ENCODE measurements at regions not wholly inside any gene's neighbourhood (a gene's known extent, or its start where the extent isn't known, plus 50 kb on each side); places are given as distances from the start of the nearest gene placed in this dataset.

- DNase-seq (ENCODE audit: low spot score) (no peak), FAIRE-seq (no peak)
Observed at GRCh38 chr16:77553130-77553529, 118.3 kb upstream of the ADAMTS18 start.

DNA sequence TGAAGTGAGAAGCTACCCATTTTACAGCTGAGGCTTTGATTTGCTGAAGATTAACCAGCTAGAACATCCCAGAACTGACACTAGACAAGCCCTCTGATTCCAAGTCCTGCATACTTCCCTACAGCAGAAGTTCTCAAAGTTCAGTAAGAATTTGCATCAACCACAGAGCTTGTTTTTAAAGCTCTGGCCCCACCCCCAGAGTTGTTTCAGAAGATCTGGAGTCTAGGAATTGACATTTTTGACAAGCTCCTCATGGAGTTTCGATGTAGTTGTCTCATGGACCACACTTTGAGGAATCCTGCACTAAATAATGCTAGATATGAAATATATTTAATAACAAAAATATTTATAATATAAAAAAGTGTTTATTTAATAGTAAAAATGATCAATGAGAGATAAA lies 120.3 kb upstream of the ADAMTS18 start:
- DNase-seq (ENCODE audit: low spot score): no peak
- no peak for FAIRE-seq

DNA sequence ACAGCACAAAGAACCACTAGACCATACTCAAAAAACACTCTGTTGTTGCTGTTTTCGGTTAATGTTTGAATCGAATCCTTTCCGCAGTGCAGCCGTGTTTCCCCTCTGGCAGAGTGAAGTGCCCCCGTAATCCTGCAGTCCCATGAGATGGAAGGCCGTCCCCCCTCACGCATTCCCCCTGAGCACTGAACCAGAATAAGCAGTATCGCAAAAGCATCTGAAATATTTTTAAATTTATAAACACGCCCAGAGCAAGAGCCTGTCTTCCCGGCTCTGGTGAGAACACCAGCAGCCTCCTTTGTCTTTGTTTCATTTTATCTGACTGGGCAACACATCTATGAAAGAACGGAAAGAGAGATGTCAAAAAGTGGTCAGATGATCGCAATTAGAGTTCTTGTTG lies 121.0 kb upstream of the ADAMTS18 start:
- DNase-seq (ENCODE audit: low spot score): no peak
- no peak for FAIRE-seq

- no peak for FAIRE-seq
- DNase-seq (ENCODE audit: low spot score): peak; percentile 6
Observed at GRCh38 chr16:77556201-77556873, 121.5 kb upstream of the ADAMTS18 start.

DNA sequence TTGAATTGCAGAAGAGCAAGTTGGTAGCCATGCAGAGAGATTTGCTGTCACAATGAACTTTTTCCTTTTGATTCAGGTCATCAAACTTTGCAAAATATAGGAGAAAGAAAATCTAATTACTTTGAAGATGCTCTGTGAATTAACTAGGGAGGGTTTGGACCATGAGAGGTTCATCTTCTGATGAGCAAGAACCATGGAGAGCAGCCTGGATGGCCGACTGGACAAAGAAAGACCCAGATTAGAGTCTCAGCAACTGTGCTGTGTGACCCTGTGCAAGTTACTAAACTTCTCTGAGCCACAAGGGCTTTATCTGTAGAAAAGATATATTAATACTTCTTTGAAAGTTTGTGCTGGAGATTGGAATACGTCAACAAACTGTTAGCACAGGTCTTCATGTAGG lies 122.6 kb upstream of the ADAMTS18 start:
- DNase-seq (ENCODE audit: low spot score) (no peak), FAIRE-seq (no peak)

DNA sequence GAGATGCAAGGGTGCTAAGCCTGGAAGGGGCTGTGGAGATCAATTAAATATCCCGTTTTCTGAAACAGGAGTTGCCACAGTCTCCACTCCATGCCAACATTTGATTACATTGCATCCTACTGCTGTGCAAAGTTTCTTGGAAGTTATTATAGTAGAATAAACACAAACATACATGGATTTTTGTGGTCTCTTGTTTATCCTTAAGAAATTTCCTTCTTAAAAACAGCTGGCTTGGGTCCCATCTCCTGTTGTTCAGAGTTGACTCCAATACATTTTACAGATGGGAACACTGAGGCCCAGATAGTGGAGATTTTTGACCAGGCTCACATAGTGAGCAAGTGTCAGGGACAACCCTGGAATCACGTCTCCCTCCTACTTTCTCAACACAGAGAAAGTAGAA lies 124.0 kb upstream of the ADAMTS18 start:
- DNase-seq (ENCODE audit: low spot score): no peak
- no peak for FAIRE-seq

DNA sequence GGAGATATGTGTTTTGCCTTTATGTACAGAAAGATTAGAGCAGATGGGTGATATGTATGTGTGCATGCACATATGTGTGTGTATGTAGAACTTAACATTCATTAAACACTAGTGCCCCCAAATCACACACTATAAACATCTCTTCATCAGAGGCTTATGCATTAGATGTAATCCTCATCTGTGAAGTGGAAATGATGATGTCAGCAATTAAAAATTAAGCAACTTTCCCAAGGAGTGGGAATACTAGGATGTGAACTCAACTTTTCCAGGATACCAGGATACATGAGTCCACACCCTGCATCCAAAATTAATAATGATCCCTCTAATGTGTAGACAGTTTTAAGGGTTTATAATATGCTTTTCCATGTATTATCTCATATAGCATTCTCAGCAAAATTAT lies 127.7 kb upstream of the ADAMTS18 start:
- FAIRE-seq (no peak), DNase-seq (ENCODE audit: low spot score) (no peak)

GRCh38 chr16:77564791-77565390 lies 130.1 kb upstream of the ADAMTS18 start:
- FAIRE-seq: no peak
- peak; percentile 42 for DNase-seq (ENCODE audit: low spot score)

- DNase-seq (ENCODE audit: low spot score): no peak
- FAIRE-seq: no peak
Observed at GRCh38 chr16:77569406-77569805, 134.6 kb upstream of the ADAMTS18 start.

DNA sequence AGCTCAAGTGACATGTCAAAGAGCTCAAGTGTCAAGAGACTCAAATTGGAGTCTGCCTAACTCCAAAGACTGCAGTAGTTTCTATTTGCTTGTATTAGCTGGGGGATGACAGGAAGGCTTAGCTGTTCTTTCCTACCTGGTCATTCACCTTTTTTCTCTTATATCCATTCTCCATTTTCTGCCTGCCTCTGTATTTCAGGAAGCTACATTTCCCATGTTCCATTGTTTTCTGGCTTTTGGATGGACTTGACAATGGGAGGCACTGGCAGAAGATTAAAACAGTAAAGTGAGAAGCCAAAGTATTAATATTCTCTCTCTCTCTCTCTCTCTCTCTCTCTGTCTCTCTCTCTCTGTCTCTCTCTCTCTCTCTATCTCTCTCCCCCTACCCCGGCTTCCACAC lies 135.7 kb upstream of the ADAMTS18 start:
- DNase-seq (ENCODE audit: low spot score) (no peak), FAIRE-seq (no peak)

- DNase-seq (ENCODE audit: low spot score) (no peak), FAIRE-seq (no peak)
Observed at GRCh38 chr16:77571115-77571862, 136.5 kb upstream of the ADAMTS18 start.

DNA sequence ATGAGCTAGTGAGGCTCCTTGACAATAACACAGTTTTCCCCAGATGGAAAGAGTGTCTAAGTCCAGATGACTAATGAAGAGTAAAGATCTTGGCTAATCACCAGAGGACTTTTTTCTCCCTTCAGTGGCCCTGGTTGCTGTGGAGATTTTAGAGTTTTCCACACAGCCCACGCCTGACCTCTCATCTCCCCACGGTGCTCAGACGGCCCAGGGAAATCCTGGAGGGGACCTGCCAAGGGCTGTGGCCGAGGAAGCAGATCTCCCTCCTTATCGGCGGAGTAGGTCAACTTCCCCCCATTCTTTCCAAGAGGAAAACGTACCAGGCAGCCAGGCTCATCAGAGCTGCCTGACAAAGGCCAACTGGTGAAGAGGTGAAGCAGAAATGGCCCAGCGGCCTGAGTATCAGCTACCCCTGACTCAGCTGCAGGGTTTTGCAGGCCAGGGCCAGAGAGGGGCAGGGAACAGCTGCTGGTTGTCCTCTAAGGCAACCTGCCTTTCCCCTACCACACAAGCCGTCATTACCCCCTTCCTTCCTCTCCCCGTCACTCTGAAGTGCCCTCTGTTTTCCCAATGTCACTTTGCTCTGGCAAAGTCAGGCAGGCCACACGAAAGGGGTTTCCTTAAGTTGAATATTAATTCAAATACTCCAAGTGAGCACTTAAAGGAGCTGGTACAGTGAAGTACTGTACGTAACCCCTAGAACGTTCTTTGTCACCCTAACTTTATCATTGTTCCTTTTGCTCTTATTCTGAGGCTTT lies 140.2 kb upstream of the ADAMTS18 start:
- FAIRE-seq (no peak), DNase-seq (ENCODE audit: low spot score) (no peak)

DNA sequence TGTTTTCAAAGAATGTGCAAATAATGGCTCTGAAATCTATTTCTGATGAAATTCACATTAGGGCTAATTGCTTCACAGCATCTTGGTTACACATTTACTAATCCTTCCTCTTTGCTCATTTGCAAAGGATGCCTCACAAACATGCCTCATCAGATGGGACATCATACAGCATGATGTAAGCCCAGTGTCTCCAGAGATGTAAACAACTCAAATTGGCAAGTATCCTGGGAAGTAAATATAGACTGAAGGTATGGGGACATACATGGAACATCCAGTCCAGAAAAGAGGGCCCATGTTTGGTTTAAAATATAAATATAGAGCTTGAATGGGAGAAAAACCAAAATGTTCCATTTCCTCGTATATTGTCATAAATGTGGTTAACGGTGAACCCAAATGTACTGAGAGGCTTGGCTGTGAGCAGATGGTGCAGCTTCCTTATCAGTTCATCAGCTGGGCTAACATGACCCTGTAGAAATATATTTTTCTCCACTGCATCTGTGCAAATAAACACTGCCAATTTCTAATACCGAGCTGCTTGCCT lies 142.9 kb upstream of the NUDT7 start:
- no peak for DNase-seq (ENCODE audit: low spot score)
- FAIRE-seq: no peak

GRCh38 chr16:77581706-77582105 lies 140.6 kb upstream of the NUDT7 start:
- FAIRE-seq (no peak), DNase-seq (ENCODE audit: low spot score) (no peak)

DNA sequence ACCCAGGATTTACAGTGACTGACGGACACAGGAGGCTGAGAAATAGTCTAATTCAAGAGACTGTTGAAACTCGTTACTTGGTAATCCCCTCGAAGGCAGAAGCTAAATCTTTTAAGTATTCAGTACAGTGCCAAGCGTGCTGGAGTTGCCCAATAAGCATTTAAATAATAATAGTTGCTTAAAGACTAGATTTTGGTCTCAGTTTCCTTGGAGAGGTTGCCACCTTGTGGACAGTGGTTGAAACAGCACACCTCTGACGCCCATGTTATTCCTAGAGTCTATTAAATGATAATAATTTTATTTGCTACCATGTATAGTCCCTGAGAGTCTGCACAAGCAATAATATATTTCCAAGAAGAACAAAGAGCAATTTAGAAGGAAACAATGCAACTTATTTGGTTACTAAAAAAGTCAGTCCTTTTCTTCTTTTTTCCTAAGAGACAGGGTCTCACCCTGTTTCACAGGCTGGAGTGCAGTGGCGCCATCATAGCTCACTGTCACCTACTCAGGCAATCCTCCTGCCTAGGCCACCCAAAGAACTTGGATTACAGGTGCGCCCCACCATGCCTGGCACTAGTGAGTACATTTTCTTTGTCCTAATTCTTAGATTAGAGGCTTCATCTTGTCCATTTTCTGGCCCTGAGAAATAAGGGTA lies 138.0 kb upstream of the NUDT7 start:
- DNase-seq (ENCODE audit: low spot score) (peak; percentile 51), FAIRE-seq (peak; percentile 12)

DNA sequence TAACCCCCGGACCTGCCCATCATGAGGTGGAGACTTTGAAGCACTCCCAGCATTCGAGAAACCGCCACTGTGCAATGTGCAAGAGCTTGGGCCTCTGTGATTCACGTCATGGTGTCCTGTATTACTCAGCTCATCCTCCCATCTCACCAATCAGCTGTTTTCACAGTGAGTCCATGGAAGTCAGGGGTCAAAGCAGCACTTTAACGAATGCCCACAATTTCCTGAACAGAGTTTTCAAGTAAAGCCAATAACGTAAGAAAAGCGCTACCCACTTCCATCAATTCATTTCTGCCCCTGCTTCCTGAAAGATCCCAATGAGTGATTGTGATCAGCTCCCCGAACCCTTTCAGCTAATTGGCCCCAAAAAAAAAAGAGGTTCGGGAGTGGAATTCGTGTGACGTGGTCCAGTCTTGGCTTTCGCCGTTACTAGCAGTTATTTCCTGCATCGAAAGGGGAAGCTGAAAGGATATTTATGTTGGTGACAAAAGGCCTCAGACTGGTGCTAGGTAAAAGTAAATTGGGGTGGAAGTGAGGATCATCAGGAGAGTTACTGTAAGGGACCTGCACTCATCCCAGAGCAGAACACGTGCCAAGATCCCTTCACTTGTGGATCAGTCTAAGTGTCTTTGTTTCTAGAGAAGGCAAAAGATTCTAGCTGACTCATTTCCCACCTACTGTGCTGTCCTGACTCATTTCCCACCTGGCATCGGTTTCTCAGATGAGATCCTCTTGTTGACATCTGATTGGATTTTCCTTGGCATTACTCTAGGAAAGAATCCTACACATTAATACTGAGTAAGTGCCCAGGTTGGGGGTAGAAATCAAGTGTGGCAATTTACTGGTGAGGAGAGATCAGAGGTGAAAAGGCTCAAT lies 136.7 kb upstream of the NUDT7 start:
- FAIRE-seq (peak; percentile 72), DNase-seq (ENCODE audit: low spot score) (peak; percentile 82)

GRCh38 chr16:77588389-77588788 lies 133.9 kb upstream of the NUDT7 start:
- DNase-seq (ENCODE audit: low spot score) (no peak), FAIRE-seq (no peak)

GRCh38 chr16:77589071-77589765 lies 133.1 kb upstream of the NUDT7 start:
- FAIRE-seq: no peak
- no peak for DNase-seq (ENCODE audit: low spot score)

- FAIRE-seq (no peak), DNase-seq (ENCODE audit: low spot score) (no peak)
Observed at GRCh38 chr16:77590707-77591106, 131.6 kb upstream of the NUDT7 start.

DNA sequence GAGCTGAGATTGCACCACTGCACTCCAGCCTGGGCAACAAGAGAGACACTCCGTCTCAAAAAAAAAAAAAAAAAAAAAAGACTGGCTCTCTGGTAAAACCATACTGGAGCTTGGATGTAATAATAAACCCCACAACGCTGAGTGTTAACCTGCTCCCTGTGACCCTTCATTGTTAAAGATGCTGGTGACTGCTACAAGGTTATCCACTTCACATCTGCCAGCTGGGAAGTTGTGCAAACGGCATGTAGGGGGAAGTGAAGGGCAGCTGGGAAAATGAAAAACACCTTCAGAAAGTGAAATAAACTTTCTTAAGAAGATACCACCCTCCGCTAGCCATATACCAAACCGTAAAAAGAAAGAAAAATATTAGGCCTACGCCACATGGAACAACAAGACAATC lies 131.0 kb upstream of the NUDT7 start:
- DNase-seq (ENCODE audit: low spot score): no peak
- FAIRE-seq: no peak

Data from RCC 7860 (cell line).